ENCODE measurements at regions not wholly inside any gene's neighbourhood (a gene's known extent, or its start where the extent isn't known, plus 50 kb on each side); places are given as distances from the start of the nearest gene placed in this dataset.

DNA sequence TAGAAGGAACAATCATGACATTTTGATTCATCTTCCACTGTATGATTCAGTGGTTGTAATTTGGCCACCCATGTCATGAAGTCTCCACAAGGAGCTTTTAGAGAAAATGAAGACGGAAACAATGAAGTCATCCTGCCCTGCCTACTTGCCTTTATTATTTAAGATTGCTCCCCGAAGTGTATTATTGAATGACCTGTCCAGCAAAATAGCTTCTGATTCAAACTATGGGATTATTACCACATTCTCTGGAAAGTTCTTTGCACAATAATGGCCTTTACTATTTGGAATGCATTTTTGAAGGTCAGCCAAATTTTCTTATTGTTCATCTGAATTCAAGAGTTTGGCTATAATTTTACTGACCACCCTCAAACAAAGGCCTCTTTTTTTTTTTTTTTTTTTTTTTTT, 77.8 kb upstream of the RFC3 start:
- H2AFZ ChIP-seq = no peak overlapping the region
- no peaks in the 10 kb centered on the region for H3K27me3 ChIP-seq (ENCODE audit: control insufficient read depth, insufficient read depth, low read length)
- H3K4me3 ChIP-seq (ENCODE audit: low read depth, low read length) = no peak overlapping the region
- H3K79me2 ChIP-seq = no peaks in the 10 kb centered on the region
- H3K4me2 ChIP-seq (ENCODE audit: low read length) = no peak overlapping the region
- H3K9me3 ChIP-seq (ENCODE audit: control insufficient read depth, low read length) = no peaks in the 10 kb centered on the region
- TF ChIP-seq, protein P1, sequence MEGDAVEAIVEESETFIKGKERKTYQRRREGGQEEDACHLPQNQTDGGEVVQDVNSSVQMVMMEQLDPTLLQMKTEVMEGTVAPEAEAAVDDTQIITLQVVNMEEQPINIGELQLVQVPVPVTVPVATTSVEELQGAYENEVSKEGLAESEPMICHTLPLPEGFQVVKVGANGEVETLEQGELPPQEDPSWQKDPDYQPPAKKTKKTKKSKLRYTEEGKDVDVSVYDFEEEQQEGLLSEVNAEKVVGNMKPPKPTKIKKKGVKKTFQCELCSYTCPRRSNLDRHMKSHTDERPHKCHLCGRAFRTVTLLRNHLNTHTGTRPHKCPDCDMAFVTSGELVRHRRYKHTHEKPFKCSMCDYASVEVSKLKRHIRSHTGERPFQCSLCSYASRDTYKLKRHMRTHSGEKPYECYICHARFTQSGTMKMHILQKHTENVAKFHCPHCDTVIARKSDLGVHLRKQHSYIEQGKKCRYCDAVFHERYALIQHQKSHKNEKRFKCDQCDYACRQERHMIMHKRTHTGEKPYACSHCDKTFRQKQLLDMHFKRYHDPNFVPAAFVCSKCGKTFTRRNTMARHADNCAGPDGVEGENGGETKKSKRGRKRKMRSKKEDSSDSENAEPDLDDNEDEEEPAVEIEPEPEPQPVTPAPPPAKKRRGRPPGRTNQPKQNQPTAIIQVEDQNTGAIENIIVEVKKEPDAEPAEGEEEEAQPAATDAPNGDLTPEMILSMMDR (IDR thresholded peaks at IDR 0.05) = no peak
- H3K36me3 ChIP-seq (ENCODE audit: control insufficient read depth, insufficient read depth, low read length) = no peaks in the 10 kb centered on the region
- no peak overlapping the region for H3K9ac ChIP-seq
- no peak overlapping the region for H3K27ac ChIP-seq
- no peaks in the 10 kb centered on the region for H3K4me1 ChIP-seq

DNA sequence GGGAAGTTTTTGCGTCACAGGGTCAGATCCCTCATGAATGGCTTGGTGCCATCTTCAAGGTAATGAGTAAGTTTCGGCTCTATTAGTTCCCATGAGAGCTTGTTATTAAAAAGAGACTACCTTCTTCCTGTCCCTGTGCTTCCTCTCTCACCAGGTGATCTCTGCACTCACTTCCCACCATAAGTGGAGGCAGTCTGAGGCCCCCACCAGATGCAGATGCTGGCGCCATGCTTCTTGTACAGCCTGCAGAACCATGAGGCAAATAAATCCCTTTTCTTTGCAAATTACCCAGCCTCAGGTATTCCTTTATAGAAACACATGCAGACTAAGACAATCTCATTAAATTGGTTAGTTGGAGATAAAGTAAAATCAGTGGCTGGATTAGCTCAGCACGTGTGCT, 75.6 kb upstream of the RFC3 start:
- no peak overlapping the region for H3K27ac ChIP-seq
- TF ChIP-seq, protein P1 (IDR thresholded peaks at IDR 0.05) = no peak

DNA sequence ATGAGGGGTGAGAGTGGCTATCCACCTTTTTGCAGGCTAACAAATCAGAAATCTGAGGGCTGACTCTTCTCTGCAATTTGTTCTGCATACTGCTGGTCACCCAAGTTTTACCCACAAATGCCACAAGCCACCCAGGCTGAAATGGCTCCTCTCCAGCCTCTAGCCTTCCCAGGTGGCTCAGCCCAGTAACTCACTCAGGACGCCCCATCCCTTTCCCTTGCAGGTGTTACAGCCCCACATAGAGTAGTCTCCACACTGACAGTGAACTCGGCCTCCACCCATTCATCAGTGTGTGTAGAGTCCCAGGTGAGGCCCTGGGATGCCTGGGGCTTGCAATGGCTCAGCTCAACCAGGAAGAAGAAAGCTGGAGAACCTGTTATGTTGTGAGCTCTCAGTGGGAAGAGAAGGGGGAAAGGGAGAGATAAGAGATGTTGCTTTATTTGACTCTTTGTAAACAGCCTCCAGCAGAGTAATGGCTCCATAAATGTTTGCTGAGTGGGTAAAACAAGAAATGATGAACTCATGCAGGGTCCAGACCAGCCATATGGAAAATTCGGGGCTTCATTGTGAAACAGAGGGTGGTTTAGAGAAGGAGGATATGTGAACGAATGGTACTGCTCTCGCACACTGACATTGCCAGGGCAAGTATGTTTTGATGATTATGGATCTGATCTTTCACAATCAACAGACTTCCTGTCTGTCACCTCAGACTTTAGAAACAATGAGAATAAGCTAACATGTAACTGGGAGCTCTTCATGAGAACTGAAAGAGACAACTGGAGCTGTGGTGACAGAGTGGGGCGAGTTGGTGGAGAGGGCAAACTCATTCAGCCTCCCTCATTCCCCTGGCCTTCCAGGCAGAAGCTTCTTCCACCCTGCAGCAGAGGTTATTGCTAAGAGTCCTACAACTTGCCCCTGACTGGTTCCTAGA, 74.2 kb upstream of the RFC3 start:
- Histone ChIP-seq H3K4me3 (ENCODE audit: low read depth, low read length) (no peak overlapping the region), H3K27ac (no peak overlapping the region)

More for the DNA sequence above, 75.6 kb upstream of the RFC3 start:
- H3K27me3 ChIP-seq (ENCODE audit: control insufficient read depth, insufficient read depth, low read length) = no peaks in the 10 kb centered on the region
- H3K9me3 ChIP-seq (ENCODE audit: control insufficient read depth, low read length) = no peaks in the 10 kb centered on the region
- no peaks in the 10 kb centered on the region for H3K79me2 ChIP-seq
- no peak overlapping the region for H3K4me2 ChIP-seq (ENCODE audit: low read length)
- H3K36me3 ChIP-seq (ENCODE audit: control insufficient read depth, insufficient read depth, low read length) = no peaks in the 10 kb centered on the region
- no peak overlapping the region for H3K4me3 ChIP-seq (ENCODE audit: low read depth, low read length)
- no peak overlapping the region for H2AFZ ChIP-seq
- H3K4me1 ChIP-seq = no peaks in the 10 kb centered on the region
- no peak overlapping the region for H3K9ac ChIP-seq

DNA sequence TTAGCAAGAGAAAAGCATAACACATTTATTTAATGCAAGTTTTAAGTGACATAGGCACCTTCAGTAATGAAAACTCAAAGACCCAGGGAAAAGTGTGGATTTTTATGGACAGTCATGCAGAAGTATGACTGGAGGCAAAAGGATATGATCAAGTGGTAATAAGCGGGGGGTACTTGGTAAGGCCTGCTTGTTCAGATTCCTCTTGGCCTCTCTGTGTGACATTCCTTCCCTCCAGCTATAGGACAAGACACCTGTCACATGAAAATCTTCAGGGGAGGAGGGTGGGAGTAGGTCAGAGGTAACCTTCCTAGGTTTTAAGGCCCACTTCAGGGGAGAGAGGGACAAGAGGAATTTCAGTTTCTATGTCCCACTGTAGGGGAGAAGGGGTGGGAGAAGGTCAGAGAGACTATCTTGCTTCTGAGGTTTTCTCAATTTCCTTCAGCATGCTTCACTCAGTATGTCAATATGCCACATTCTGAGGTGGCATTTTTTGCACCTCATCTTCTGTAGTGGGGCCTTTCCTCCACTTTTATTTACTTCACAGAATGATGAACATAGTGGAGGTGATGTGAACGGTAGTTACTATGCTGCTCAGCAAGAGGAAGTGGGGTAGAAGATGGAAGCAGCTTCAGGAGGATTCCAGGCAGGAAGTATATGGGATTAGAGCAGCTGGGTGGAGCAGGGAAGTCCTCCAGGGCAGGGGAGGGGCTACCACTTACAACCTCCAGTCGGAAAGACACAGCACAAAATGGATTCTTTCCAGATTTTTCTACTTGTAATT, 73.2 kb upstream of the RFC3 start:
- H3K9ac ChIP-seq = no peak overlapping the region
- H3K79me2 ChIP-seq = no peaks in the 10 kb centered on the region
- TF ChIP-seq, protein P1 (IDR thresholded peaks at IDR 0.05) = no peak
- H3K36me3 ChIP-seq (ENCODE audit: control insufficient read depth, insufficient read depth, low read length) = no peaks in the 10 kb centered on the region
- H3K4me3 ChIP-seq (ENCODE audit: low read depth, low read length) = no peak overlapping the region
- H3K4me1 ChIP-seq = no peaks in the 10 kb centered on the region
- no peak overlapping the region for H3K27ac ChIP-seq
- H3K27me3 ChIP-seq (ENCODE audit: control insufficient read depth, insufficient read depth, low read length) = no peaks in the 10 kb centered on the region
- no peaks in the 10 kb centered on the region for H3K9me3 ChIP-seq (ENCODE audit: control insufficient read depth, low read length)
- no peak overlapping the region for H2AFZ ChIP-seq
- H3K4me2 ChIP-seq (ENCODE audit: low read length) = no peak overlapping the region

More for the DNA sequence above, 74.2 kb upstream of the RFC3 start:
- no peak overlapping the region for H3K4me2 ChIP-seq (ENCODE audit: low read length)
- H2AFZ ChIP-seq = no peak overlapping the region
- H3K36me3 ChIP-seq (ENCODE audit: control insufficient read depth, insufficient read depth, low read length) = no peaks in the 10 kb centered on the region
- H3K27me3 ChIP-seq (ENCODE audit: control insufficient read depth, insufficient read depth, low read length) = no peaks in the 10 kb centered on the region
- H3K4me1 ChIP-seq = no peaks in the 10 kb centered on the region
- no peaks in the 10 kb centered on the region for H3K9me3 ChIP-seq (ENCODE audit: control insufficient read depth, low read length)
- H3K9ac ChIP-seq = no peak overlapping the region
- TF ChIP-seq, protein P1 (IDR thresholded peaks at IDR 0.05) = no peak
- no peaks in the 10 kb centered on the region for H3K79me2 ChIP-seq

Data from parathyroid adenoma (tissue), 2 donors.